ENCODE measurements at regions not wholly inside any gene's neighbourhood (a gene's known extent, or its start where the extent isn't known, plus 50 kb on each side); places are given as distances from the start of the nearest gene placed in this dataset.

DNA sequence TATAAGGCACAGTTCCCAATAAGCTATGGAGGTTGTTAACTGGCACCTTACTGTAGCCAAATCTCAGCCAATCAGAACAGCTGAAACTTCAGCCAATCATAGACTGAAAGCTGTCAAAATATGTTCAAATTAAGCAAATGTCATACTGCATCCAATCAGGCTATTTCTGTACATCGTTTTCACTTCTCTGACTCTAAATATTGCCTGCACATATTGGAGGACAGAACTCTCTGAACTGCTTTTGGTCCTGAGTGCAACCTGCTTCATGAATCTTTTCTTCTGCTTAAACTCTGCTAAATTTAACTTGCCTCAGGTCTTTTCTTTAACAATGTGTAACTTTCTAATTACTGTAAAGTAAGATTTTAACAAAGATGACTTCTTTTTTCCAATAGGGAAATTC is 1198.9 kb upstream of the PCDH7 start:
- DNase-seq: no peak

GRCh38 chr4:29536745-29537144 is 1183.4 kb upstream of the PCDH7 start:
- DNase-seq: no peak

DNA sequence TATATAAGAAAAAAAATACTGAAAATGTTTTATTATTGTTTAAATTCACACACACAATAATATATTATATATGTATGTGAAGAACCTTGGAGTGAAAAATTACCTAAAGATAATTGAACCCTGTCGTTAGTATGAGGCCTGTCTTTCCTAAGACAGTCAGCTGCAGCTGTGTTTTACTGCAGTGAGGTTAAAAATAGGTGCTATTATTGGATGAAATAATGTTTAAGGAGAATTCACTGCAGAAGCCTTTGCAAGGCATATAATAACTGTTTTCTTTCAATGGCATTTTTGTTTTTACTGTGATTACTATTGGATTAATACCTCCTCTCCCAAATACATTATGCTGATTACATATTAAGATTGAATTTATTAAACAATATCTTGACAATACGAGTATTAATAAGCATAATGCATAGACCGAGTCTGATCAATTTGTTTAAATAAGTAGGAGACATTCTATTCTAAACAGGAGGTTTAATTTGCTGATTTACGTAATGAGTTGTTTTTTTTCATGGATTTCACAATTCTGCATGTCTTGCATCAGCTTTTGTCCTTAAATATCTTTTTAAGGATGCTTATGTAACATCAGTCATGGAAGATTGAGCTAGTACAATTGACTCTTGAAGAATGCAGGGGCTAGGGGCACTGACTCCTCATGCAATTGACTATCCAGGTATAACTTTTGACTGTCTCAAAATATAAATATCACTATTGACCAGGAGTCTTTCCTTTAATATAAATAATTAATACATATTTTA is 1181.1 kb upstream of the PCDH7 start:
- peak; percentile 24 for DNase-seq

- DNase-seq: peak; percentile 30
These were observed 1179.6 kb upstream of the PCDH7 start for GRCh38 chr4:29540439-29541102.

DNA sequence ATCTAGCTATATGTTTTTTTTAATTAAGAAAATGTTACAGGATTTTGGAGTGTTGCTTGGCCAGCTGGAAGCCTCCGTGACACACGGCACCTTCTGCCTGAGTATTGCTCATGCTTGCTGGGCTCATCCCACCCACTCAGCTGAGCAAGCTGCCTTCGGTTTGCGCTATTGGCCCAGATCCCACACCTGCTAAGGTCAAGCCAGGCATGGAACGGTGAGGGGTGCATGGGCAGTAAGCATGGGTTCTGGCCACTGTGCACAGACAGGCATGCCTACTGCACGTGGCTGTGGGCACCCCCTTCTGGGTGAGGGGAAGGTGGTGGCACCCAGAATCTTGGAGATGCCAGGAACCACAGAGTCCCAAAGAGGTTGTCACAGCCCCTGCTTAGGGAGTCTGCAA is 1178.4 kb upstream of the PCDH7 start:
- no peak for DNase-seq

DNA sequence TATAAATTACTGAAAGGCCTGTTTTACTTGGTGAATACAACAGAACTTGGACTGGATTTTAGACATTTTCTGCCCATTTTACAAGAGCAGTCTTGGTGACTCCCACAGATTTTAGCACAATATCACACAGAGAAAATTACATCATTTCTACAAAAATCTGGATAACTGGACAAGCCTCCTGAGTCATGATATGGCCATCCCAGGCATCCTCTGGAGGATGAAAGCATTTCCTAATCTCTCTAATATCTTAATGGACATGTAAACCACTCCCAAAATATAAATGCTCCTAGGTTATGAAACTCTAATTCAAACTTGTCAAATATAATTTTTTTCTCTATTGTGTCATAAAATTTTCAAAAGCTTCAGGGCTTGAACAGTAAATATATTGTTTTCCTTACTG is 1170.8 kb upstream of the PCDH7 start:
- no peak for DNase-seq

GRCh38 chr4:29551821-29552220 is 1168.3 kb upstream of the PCDH7 start:
- DNase-seq: no peak

DNA sequence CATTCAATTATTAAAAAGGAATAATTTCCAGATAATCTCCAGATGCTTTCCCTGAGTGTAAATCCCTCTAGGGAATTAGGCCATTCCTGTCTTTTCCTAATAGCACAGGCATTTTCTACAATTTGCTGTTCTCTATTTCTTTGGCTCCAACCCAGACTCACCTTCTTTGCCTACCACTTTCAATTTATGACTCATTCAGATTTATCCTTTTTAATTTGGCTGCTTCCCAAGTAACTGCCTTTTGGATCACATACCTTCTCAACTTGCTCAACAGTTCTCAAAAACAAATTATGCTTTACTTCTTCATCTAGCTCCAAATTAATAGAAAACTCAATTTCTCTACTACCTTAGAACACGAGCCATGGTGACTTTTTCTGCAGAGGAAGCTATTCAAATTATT is 1166.3 kb upstream of the PCDH7 start:
- no peak for DNase-seq

DNA sequence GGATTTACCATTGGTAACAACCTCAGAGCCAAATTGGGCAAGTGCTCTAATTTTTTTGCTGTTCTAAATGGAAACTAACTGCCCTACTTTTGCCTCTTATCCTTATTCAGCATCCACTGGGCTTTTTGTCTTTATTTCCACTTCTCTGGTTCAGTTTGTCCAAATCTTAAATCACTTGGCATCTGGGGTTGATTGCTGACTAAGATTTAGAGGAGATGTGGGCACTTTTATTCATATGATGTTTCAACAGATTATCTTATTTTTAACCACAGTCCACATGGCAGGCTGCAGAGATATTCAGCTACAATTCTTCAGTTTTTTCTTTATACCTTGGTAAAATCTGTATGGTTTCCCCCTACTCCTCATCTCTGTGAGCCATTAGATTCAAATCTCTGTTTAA is 1161.4 kb upstream of the PCDH7 start:
- no peak for DNase-seq

DNA sequence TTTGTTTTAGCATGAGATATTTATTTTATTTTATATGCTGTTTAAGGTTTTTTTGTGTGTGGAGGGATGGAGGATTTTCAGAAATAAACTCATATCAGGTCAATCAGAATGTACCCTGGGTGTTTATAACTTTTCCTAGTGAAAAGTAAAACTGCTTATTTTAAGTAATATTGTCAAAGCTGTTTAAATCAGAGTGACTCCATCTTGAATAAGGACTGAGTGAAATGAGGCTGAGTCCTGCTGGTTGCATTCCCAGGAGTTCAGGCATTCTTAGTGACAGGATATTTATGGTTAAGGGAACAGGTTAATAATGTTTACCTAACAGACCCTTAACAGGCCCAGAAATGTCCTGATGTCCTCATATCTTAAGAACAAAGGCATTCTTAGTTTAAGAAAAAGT is 1160.9 kb upstream of the PCDH7 start:
- DNase-seq: no peak

DNA sequence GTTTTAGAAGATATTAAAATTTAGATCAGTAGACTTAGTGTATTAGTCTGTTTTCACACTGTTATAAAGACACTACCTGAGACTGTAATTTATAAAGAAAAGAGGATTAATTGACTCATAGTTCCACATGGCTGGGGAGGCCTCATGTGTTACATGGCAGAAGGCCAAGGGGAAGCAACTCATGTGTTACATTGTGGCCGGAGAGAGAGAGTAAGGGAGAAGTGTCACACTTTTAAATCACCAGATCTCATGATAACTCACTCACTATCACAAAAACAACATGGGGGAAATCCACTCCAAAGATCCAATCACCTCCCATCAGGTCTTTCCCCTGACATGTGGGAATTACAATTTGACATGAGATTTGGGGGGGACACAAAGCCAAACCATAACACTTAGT is 1159.7 kb upstream of the PCDH7 start:
- DNase-seq: peak; percentile 62

GRCh38 chr4:29565256-29565655 is 1154.9 kb upstream of the PCDH7 start:
- peak; percentile 74 for DNase-seq

DNA sequence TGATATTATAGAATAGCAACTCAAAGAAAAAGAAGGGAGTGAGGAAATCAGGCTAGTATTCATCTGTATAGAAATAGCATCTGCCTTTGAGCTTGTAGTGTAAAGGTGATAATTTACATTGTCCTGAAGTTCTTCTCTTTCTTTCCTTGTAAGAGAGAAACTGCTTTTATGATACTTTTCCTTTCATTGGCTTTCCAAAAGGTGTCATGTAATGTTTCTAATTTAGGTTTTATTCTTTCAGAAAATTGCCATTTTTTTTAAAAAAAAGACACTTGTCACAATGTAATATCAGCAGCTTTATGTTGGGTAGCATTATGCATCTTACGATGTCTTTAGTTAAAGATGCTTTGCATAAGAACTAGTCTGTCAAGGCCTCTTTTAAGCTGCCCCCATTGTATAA is 1153.8 kb upstream of the PCDH7 start:
- no peak for DNase-seq

- DNase-seq: no peak
These were observed 1148.8 kb upstream of the PCDH7 start for GRCh38 chr4:29571322-29571721.

GRCh38 chr4:29578329-29578728 is 1141.8 kb upstream of the PCDH7 start:
- DNase-seq: no peak

- no peak for DNase-seq
These were observed 1138.7 kb upstream of the PCDH7 start for GRCh38 chr4:29581457-29581856.

GRCh38 chr4:29588617-29589016 is 1131.6 kb upstream of the PCDH7 start:
- DNase-seq: no peak

- no peak for DNase-seq
These were observed 1123.9 kb upstream of the PCDH7 start for GRCh38 chr4:29596228-29596627.

DNA sequence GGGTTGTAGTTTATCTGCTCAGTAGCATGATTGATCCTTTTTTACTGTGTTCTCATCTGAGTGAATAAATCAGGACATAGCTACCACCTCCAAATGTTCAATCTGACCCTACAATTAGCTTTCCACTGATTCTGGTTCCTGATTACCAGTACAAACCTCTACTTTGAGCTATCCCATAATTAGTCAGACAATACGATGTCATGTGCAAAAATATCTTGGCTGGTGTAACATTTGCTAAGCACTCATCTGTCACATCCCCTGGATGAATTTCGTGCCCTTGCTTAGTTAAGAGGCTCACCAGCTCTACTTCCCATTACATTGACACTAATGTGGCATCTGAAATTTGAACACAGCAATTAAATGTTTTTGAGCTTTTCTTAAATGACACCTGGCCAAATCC is 1101.0 kb upstream of the PCDH7 start:
- no peak for DNase-seq

GRCh38 chr4:29632199-29632598 is 1088.0 kb upstream of the PCDH7 start:
- DNase-seq: no peak

GRCh38 chr4:29636961-29637360 is 1083.2 kb upstream of the PCDH7 start:
- DNase-seq: no peak

GRCh38 chr4:29653221-29653620 is 1066.9 kb upstream of the PCDH7 start:
- DNase-seq: no peak

DNA sequence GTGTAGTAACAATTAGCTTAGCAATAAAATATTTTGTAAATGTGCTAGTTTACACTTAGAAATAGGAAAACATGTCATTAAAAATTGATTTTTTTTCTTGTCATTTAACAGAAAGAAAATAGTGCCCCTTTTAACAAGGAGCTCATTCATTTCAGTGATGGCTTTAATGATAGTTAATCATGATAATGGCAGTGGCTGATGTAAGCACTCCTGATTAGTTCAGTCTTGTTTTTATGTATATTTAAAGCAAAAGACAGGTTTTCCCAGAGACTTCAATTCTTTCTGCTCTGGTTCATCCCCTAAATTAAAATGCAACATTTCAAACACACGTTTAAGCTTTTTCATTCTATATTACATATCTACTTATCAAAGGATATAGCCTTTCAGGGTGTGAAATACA is 1039.5 kb upstream of the PCDH7 start:
- DNase-seq: no peak

- DNase-seq: no peak
These were observed 1016.1 kb upstream of the PCDH7 start for GRCh38 chr4:29704059-29704458.

GRCh38 chr4:29708473-29708872 is 1011.7 kb upstream of the PCDH7 start:
- no peak for DNase-seq
